Hepatocyte (in vitro differentiated cells): ENCODE measurements at regions not wholly inside any gene's neighbourhood (a gene's known extent, or its start where the extent isn't known, plus 50 kb on each side); places are given as distances from the start of the nearest gene placed in this dataset.

Experiments used
- DNase-seq: peaks from one replicate; pipeline ENCODE4 v3.0.0-alpha.2; 2016; ENCODE audit warnings: low spot score
- H2AFZ ChIP-seq: fragments of 200-600 bp; sonication (generic); 2 replicates; pipeline ENCODE4 v1.6.0; 2016; ENCODE audit warnings: antibody characterized with exemption, mild to moderate bottlenecking
- H3K27ac ChIP-seq: fragments of 200-600 bp; sonication (generic); 2 replicates; pipeline ENCODE4 v1.5.1; 2016; ENCODE audit warnings: mild to moderate bottlenecking
- H3K27me3 ChIP-seq: fragments of 200-600 bp; sonication (generic); 2 replicates; pipeline ENCODE4 v1.6.1; 2016
- H3K36me3 ChIP-seq: fragments of 200-600 bp; sonication (generic); replicated peaks from 2 replicates; pipeline ENCODE4 v1.5.1; 2016; ENCODE audit warnings: low read depth; ENCODE audit not compliant: insufficient read depth
- H3K4me1 ChIP-seq: fragments of 200-600 bp; sonication (generic); 2 replicates; pipeline ENCODE4 v1.5.1; 2016; ENCODE audit warnings: mild to moderate bottlenecking, moderate library complexity; ENCODE audit not compliant: insufficient read depth
- H3K4me2 ChIP-seq: fragments of 200-600 bp; sonication (generic); 2 replicates; pipeline ENCODE4 v1.6.0; 2016
- H3K4me3 ChIP-seq: fragments of 200-600 bp; sonication (generic); 2 replicates; pipeline ENCODE4 v1.5.1; 2016; ENCODE audit warnings: mild to moderate bottlenecking
- H3K79me2 ChIP-seq: fragments of 200-600 bp; sonication (generic); 2 replicates; pipeline ENCODE4 v1.6.0; 2017; ENCODE audit warnings: mild to moderate bottlenecking
- H3K9me2 ChIP-seq: fragments of 200-600 bp; sonication (generic); replicated peaks from 2 replicates; pipeline ENCODE4 v1.6.0; 2017; ENCODE audit warnings: mild to moderate bottlenecking; ENCODE audit not compliant: insufficient read depth
- H3K9me3 ChIP-seq: fragments of 200-600 bp; sonication (generic); 2 replicates; pipeline ENCODE4 v1.5.1; 2016; ENCODE audit warnings: low read depth, mild to moderate bottlenecking
- H4K20me1 ChIP-seq: fragments of 200-600 bp; sonication (generic); 2 replicates; pipeline ENCODE4 v1.6.0; 2016; ENCODE audit warnings: mild to moderate bottlenecking; ENCODE audit not compliant: insufficient read depth, poor library complexity, severe bottlenecking
- EZH2 ChIP-seq: fragments of 200-600 bp; sonication (generic); IDR thresholded peaks from 2 replicates; pipeline ENCODE4 v1.6.1; 2016; ENCODE audit warnings: antibody characterized with exemption, mild to moderate bottlenecking, borderline replicate concordance
- EZH2phosphoT487 ChIP-seq: fragments of 200-600 bp; sonication (generic); IDR thresholded peaks from one replicate; pipeline ENCODE4 v1.6.1; 2018; ENCODE audit warnings: antibody characterized with exemption, mild to moderate bottlenecking, low read depth, moderate library complexity; ENCODE audit not compliant: unreplicated experiment, severe bottlenecking
- WGBS: methylation state at CpG from one replicate; pipeline ENCODE4 v1.1.6; 2016; ENCODE audit warnings: low lambda C conversion rate; ENCODE audit errors: missing lambda C conversion rate; 5-methylcytosine and 5-hydroxymethylcytosine counted together
- TF ChIP-seq, protein P1 (sequence below): fragments of 200-600 bp; sonication (generic); IDR thresholded peaks from 2 replicates; pipeline ENCODE4 v1.5.1; 2016; ENCODE audit warnings: antibody characterized with exemption, mild to moderate bottlenecking; ENCODE audit not compliant: poor library complexity

- 88% methylated on average over 5 of the region's 5 CpGs for WGBS
- no peak for TF ChIP-seq EZH2
- TF ChIP-seq, protein P1, sequence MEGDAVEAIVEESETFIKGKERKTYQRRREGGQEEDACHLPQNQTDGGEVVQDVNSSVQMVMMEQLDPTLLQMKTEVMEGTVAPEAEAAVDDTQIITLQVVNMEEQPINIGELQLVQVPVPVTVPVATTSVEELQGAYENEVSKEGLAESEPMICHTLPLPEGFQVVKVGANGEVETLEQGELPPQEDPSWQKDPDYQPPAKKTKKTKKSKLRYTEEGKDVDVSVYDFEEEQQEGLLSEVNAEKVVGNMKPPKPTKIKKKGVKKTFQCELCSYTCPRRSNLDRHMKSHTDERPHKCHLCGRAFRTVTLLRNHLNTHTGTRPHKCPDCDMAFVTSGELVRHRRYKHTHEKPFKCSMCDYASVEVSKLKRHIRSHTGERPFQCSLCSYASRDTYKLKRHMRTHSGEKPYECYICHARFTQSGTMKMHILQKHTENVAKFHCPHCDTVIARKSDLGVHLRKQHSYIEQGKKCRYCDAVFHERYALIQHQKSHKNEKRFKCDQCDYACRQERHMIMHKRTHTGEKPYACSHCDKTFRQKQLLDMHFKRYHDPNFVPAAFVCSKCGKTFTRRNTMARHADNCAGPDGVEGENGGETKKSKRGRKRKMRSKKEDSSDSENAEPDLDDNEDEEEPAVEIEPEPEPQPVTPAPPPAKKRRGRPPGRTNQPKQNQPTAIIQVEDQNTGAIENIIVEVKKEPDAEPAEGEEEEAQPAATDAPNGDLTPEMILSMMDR = no peak
- TF ChIP-seq EZH2phosphoT487 = no peak
- no peaks in the 10 kb centered on the region for H3K9me2 ChIP-seq
These were observed 181.5 kb downstream of the TTC32 start for GRCh38 chr2:19720306-19720705.

GRCh38 chr2:19719540-19719939 lies 182.2 kb downstream of the TTC32 start:
- Histone ChIP-seq H3K4me1 (no peaks in the 10 kb centered on the region), H3K4me2 (no peak overlapping the region), H3K79me2 (no peaks in the 10 kb centered on the region), H3K9me2 (no peaks in the 10 kb centered on the region), H3K9me3 (no peaks in the 10 kb centered on the region), H3K36me3 (no peaks in the 10 kb centered on the region), H3K27me3 (no peaks in the 10 kb centered on the region), H3K27ac (no peak overlapping the region), H3K4me3 (no peak overlapping the region), H4K20me1 (no peaks in the 10 kb centered on the region), H2AFZ (no peak overlapping the region)
- no peak for DNase-seq
- TF ChIP-seq EZH2phosphoT487 (no peak), EZH2 (no peak)
- TF ChIP-seq, protein P1 = no peak
- 88% methylated on average over 5 of the region's 5 CpGs for WGBS

More at GRCh38 chr2:19720306-19720705, 181.5 kb downstream of the TTC32 start:
- Histone ChIP-seq H3K27ac (no peak overlapping the region), H3K4me2 (no peak overlapping the region), H3K9me3 (no peaks in the 10 kb centered on the region), H3K4me3 (no peak overlapping the region), H3K27me3 (no peaks in the 10 kb centered on the region), H3K79me2 (no peaks in the 10 kb centered on the region), H3K4me1 (no peaks in the 10 kb centered on the region), H4K20me1 (no peaks in the 10 kb centered on the region), H3K36me3 (no peaks in the 10 kb centered on the region), H2AFZ (no peak overlapping the region)
- DNase-seq = no peak

DNA sequence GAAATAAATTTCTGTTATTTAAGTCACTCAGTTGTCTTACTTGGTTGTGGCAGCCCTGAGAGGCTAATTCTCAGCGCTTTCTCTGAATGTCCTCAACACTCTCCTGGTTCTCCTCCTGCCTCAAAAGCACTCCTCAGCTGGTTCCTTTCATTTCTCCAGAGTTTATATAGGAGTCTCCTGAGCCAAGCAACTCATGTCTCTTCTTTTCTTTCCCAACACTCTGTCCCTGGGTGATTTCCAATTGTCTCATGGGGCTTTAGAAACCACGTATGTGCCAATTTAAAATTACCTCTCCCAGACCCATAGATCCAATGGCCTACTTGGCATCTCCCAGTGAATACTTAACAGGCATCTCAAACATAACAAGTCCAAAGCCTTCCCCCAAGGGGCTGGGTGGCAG lies 184.3 kb downstream of the TTC32 start:
- H2AFZ ChIP-seq = no peak overlapping the region
- H3K9me2 ChIP-seq = no peaks in the 10 kb centered on the region
- WGBS = 91% methylated on average over 2 of the region's 2 CpGs
- H3K9me3 ChIP-seq = no peaks in the 10 kb centered on the region
- no peak overlapping the region for H3K4me2 ChIP-seq
- no peaks in the 10 kb centered on the region for H4K20me1 ChIP-seq
- H3K36me3 ChIP-seq = no peaks in the 10 kb centered on the region
- no peaks in the 10 kb centered on the region for H3K27me3 ChIP-seq
- H3K4me3 ChIP-seq = no peak overlapping the region
- no peak for DNase-seq
- H3K4me1 ChIP-seq = no peaks in the 10 kb centered on the region
- no peaks in the 10 kb centered on the region for H3K79me2 ChIP-seq
- no peak overlapping the region for H3K27ac ChIP-seq
- no peak for TF ChIP-seq EZH2phosphoT487
- TF ChIP-seq, protein P1 = no peak
- no peak for TF ChIP-seq EZH2

- Histone ChIP-seq H3K27ac (no peak overlapping the region), H3K27me3 (no peaks in the 10 kb centered on the region), H3K4me1 (no peaks in the 10 kb centered on the region), H4K20me1 (no peaks in the 10 kb centered on the region), H3K79me2 (no peaks in the 10 kb centered on the region), H3K9me2 (no peaks in the 10 kb centered on the region), H3K4me3 (no peak overlapping the region), H3K36me3 (no peaks in the 10 kb centered on the region), H2AFZ (no peak overlapping the region), H3K4me2 (no peak overlapping the region), H3K9me3 (no peaks in the 10 kb centered on the region)
- WGBS = 88% methylated on average over 4 of the region's 4 CpGs
- no peak for DNase-seq
- TF ChIP-seq, protein P1 = no peak
- TF ChIP-seq EZH2phosphoT487 = no peak
- no peak for TF ChIP-seq EZH2
These were observed 186.9 kb downstream of the TTC32 start for GRCh38 chr2:19714926-19715325.
